Mesenchymal stem cell (in vitro differentiated cells and primary cell): ENCODE measurements at regions not wholly inside any gene's neighbourhood (a gene's known extent, or its start where the extent isn't known, plus 50 kb on each side); places are given as distances from the start of the nearest gene placed in this dataset.

Source experiments
- DNase-seq: peaks from one replicate; pipeline ENCODE4 v3.0.0-alpha.2; 2013
- H2AFZ ChIP-seq: one replicate; pipeline ENCODE4 v1.6.1; 2013; ENCODE audit warnings: low read depth, mild to moderate bottlenecking, control low read depth, inconsistent platforms, low read length, moderate library complexity
- H2AK5ac ChIP-seq: 2 replicates; pipeline ENCODE4 v1.6.1; 2013; ENCODE audit warnings: low read length, moderate library complexity, mild to moderate bottlenecking, inconsistent platforms; ENCODE audit not compliant: severe bottlenecking
- H2BK120ac ChIP-seq: one replicate; pipeline ENCODE4 v1.6.1; 2013; ENCODE audit warnings: low read depth, mild to moderate bottlenecking, inconsistent platforms, low read length, moderate library complexity
- H2BK12ac ChIP-seq, 2 experiments: one replicate each; pipeline ENCODE4 v1.6.1; 2013; ENCODE audit warnings: inconsistent platforms in 2 of 2, low read length in 2 of 2, mild to moderate bottlenecking in 2 of 2, moderate library complexity in 2 of 2, control low read depth in 1 of 2
- H2BK15ac ChIP-seq: one replicate; pipeline ENCODE4 v1.6.1; 2013; ENCODE audit warnings: mild to moderate bottlenecking, low read depth, inconsistent platforms; ENCODE audit not compliant: poor library complexity, severe bottlenecking
- H2BK5ac ChIP-seq: 2 replicates; pipeline ENCODE4 v1.6.1; 2013; ENCODE audit warnings: low read depth, mild to moderate bottlenecking, low read length, control low read depth, inconsistent platforms; ENCODE audit not compliant: poor library complexity, severe bottlenecking
- H3K14ac ChIP-seq, 2 experiments: one replicate each; pipeline ENCODE4 v1.6.1; 2013; ENCODE audit warnings: inconsistent platforms in 2 of 2, low read length in 2 of 2, control low read depth in 1 of 2, mild to moderate bottlenecking in 1 of 2, moderate library complexity in 1 of 2
- H3K18ac ChIP-seq, 2 experiments: one replicate each; pipeline ENCODE4 v1.6.1; 2013; ENCODE audit warnings: inconsistent platforms in 2 of 2, low read length in 2 of 2, control low read depth in 1 of 2, low read depth in 1 of 2, mild to moderate bottlenecking in 1 of 2
- H3K23ac ChIP-seq, 2 experiments: one replicate each; pipeline ENCODE4 v1.6.1; 2013; ENCODE audit warnings: inconsistent platforms in 2 of 2, low read length in 2 of 2, mild to moderate bottlenecking in 2 of 2, moderate library complexity in 2 of 2, control low read depth in 1 of 2
- H3K27ac ChIP-seq: 2 replicates; pipeline ENCODE4 v1.5.1; 2013; ENCODE audit warnings: mild to moderate bottlenecking, moderate library complexity, low read length, control low read depth, inconsistent platforms; ENCODE audit not compliant: poor library complexity, severe bottlenecking
- H3K27me3 ChIP-seq, 2 experiments: 2 replicates each; pipeline versions ENCODE4 v1.6.1 to v1.7.0; 2013; ENCODE audit warnings: low read length in 2 of 2, mild to moderate bottlenecking in 2 of 2, moderate library complexity in 2 of 2, control low read depth in 1 of 2, inconsistent platforms in 1 of 2; ENCODE audit not compliant: control insufficient read depth in 1 of 2, insufficient read depth in 1 of 2
- H3K36me3 ChIP-seq, 2 experiments: 2 replicates each; pipeline versions ENCODE4 v1.6.1 to v1.7.0; 2013; ENCODE audit warnings: low read length in 2 of 2, control low read depth in 1 of 2, inconsistent platforms in 1 of 2, low read depth in 1 of 2, mild to moderate bottlenecking in 1 of 2; ENCODE audit not compliant: insufficient read depth in 2 of 2, control insufficient read depth in 1 of 2
- H3K4ac ChIP-seq, 2 experiments: one replicate each; pipeline ENCODE4 v1.6.1; 2013; ENCODE audit warnings: inconsistent platforms in 2 of 2, low read length in 2 of 2, mild to moderate bottlenecking in 2 of 2, moderate library complexity in 2 of 2, control low read depth in 1 of 2, low read depth in 1 of 2
- H3K4me1 ChIP-seq: 2 replicates; pipeline ENCODE4 v1.6.1; 2013; ENCODE audit warnings: low read depth, low read length, control low read depth; ENCODE audit not compliant: control insufficient read depth, insufficient read depth
- H3K4me2 ChIP-seq: 2 replicates; pipeline ENCODE4 v1.6.1; 2013; ENCODE audit warnings: low read length, mild to moderate bottlenecking, inconsistent platforms; ENCODE audit not compliant: poor library complexity, severe bottlenecking
- H3K4me3 ChIP-seq, 2 experiments: 2 replicates each; pipeline versions ENCODE4 v1.5.1 to v1.7.0; 2013; ENCODE audit warnings: low read length in 2 of 2, mild to moderate bottlenecking in 2 of 2, control low read depth in 1 of 2, low read depth in 1 of 2; ENCODE audit not compliant: insufficient read depth in 1 of 2
- H3K79me1 ChIP-seq: replicated peaks from 2 replicates; pipeline ENCODE4 v1.6.1; 2013; ENCODE audit warnings: mild to moderate bottlenecking, control low read depth, low read length, inconsistent platforms; ENCODE audit not compliant: poor library complexity, severe bottlenecking
- H3K9ac ChIP-seq: 2 replicates; pipeline ENCODE4 v1.7.0; 2013; ENCODE audit warnings: mild to moderate bottlenecking, low read length, moderate library complexity
- H3K9me3 ChIP-seq: 2 replicates; pipeline ENCODE4 v1.7.0; 2013; ENCODE audit warnings: mild to moderate bottlenecking, low read length; ENCODE audit not compliant: control insufficient read depth
- H4K8ac ChIP-seq: one replicate; pipeline ENCODE4 v1.6.1; 2013; ENCODE audit warnings: inconsistent platforms, mild to moderate bottlenecking, low read length, moderate library complexity
- H4K91ac ChIP-seq: one replicate; pipeline ENCODE4 v1.6.1; 2013; ENCODE audit warnings: mild to moderate bottlenecking, low read length, inconsistent platforms
- WGBS: methylation state at CpG from one replicate; pipeline ENCODE4 v1.1.7; 2013; ENCODE audit warnings: mixed read lengths; 5-methylcytosine and 5-hydroxymethylcytosine counted together

DNA sequence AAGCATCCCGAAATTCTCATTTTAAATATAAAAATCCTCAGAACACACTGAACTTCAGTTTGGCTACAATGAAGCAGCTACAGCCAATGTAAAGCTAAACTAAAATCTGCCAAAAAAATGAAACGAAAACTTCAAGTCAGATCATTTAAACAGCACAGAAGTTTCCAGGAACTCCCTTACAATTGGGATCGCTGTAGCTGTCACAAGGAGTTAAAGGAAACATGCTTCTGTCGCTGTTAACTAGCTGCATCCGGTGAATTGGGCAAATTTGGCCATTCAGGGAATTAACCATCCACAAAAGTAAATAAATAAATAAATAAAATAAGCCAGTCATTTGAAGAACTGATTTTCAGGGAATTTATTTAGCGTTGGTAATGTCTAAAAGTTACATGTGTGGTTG is 77.0 kb upstream of the PEG3 start:
- no peak overlapping the region for H3K4me2 ChIP-seq
- H3K27me3 ChIP-seq: no peaks in the 10 kb centered on the region
- H2AFZ ChIP-seq: no peak overlapping the region
- no peaks in the 10 kb centered on the region for H3K79me1 ChIP-seq
- no peak overlapping the region for H3K14ac ChIP-seq
- H2BK120ac ChIP-seq: no peak overlapping the region
- H2BK5ac ChIP-seq: no peak overlapping the region
- H2AK5ac ChIP-seq: no peak overlapping the region
- no peak overlapping the region for H3K4me3 ChIP-seq
- H3K27ac ChIP-seq: no peak overlapping the region
- no peak overlapping the region for H3K9ac ChIP-seq
- H3K9me3 ChIP-seq: peaks cover 15% of the 10 kb centered on the region
- no peak overlapping the region for H3K23ac ChIP-seq
- H4K8ac ChIP-seq: no peak overlapping the region
- no peak overlapping the region for H2BK12ac ChIP-seq
- H2BK15ac ChIP-seq: no peak overlapping the region
- WGBS: 61% methylated on average over 4 of the region's 6 CpGs
- no peaks in the 10 kb centered on the region for H3K4me1 ChIP-seq
- H3K18ac ChIP-seq: no peak overlapping the region
- H3K4ac ChIP-seq: no peak overlapping the region
- no peak for DNase-seq
- no peak overlapping the region for H4K91ac ChIP-seq
- H3K36me3 ChIP-seq: no peaks in the 10 kb centered on the region

DNA sequence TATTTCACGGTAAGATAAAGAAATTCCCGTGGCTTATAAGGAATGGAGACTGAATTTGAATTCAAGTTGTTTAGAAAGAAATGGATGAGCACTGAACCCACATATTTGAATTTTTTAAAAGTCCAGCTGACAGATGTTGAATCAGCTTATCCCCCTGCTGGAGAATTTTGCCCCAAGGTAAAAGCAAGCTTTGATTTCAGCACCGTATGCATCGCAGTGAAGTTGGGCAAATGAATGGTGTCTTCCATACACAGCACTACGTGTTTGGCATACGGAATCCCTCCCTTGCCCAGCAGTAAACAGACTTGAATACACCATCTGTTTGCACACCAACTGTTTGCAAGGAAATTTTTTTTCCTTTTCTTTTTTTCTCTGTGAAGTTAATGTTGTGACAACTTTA is 77.5 kb upstream of the PEG3 start:
- 80% methylated on average over 6 of the region's 6 CpGs for WGBS
- no peak overlapping the region for H2BK120ac ChIP-seq
- no peak overlapping the region for H3K27ac ChIP-seq
- H3K18ac ChIP-seq: no peak overlapping the region
- no peak overlapping the region for H3K9ac ChIP-seq
- H2BK15ac ChIP-seq: no peak overlapping the region
- H4K8ac ChIP-seq: no peak overlapping the region
- no peaks in the 10 kb centered on the region for H3K4me1 ChIP-seq
- H2BK12ac ChIP-seq: no peak overlapping the region
- H3K4me2 ChIP-seq: no peak overlapping the region
- H3K36me3 ChIP-seq: no peaks in the 10 kb centered on the region
- H3K4ac ChIP-seq: no peak overlapping the region
- no peak for DNase-seq
- no peak overlapping the region for H3K4me3 ChIP-seq
- peaks cover 15% of the 10 kb centered on the region for H3K9me3 ChIP-seq
- H2BK5ac ChIP-seq: no peak overlapping the region
- H2AFZ ChIP-seq: no peak overlapping the region
- H3K14ac ChIP-seq: no peak overlapping the region
- no peak overlapping the region for H2AK5ac ChIP-seq
- no peaks in the 10 kb centered on the region for H3K27me3 ChIP-seq
- H3K23ac ChIP-seq: no peak overlapping the region
- H3K79me1 ChIP-seq: no peaks in the 10 kb centered on the region
- no peak overlapping the region for H4K91ac ChIP-seq

DNA sequence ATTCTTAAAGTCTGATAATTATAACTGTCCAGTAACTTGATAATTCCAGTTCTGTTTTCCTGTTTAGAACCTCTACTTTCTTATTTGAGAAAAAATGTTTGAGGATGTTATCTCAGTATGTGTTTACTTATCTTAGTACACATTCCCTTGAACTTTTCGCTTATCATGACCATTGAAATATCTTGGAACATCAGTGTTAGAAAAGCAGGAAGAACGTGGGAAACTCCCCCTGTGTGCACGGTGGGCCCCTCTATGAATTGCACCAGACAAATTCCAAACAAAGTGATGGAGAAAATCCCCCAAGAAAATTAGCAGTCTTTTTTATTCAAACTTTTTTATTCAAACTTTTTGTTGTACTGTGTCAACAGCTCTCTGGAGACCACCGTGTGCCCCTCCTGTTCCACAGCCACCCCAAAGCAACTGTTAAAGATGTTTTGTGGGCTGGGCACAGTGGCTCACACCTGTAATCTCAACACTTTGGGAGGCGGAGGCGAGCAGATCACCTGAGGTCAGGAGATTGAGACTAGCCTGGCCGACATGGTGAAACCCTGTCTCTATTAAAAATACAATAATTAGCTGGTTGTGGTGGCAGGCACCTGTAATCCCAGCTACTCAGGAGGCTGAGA is 78.3 kb upstream of the PEG3 start:
- Histone ChIP-seq H3K18ac (no peak overlapping the region), H2BK12ac (no peak overlapping the region), H3K36me3 (no peaks in the 10 kb centered on the region), H3K23ac (no peak overlapping the region), H4K91ac (no peak overlapping the region), H4K8ac (no peak overlapping the region), H2BK15ac (no peak overlapping the region), H3K79me1 (no peaks in the 10 kb centered on the region), H3K4ac (no peak overlapping the region), H3K14ac (no peak overlapping the region), H3K9ac (no peak overlapping the region), H3K4me1 (no peaks in the 10 kb centered on the region), H3K27me3 (no peaks in the 10 kb centered on the region), H3K9me3 (peaks cover 22% of the 10 kb centered on the region), H3K4me3 (no peak overlapping the region), H2BK5ac (no peak overlapping the region), H2BK120ac (no peak overlapping the region), H2AK5ac (no peak overlapping the region), H3K4me2 (no peak overlapping the region), H2AFZ (no peak overlapping the region), H3K27ac (no peak overlapping the region)
- no peak for DNase-seq
- 55% methylated on average over 5 of the region's 7 CpGs for WGBS

DNA sequence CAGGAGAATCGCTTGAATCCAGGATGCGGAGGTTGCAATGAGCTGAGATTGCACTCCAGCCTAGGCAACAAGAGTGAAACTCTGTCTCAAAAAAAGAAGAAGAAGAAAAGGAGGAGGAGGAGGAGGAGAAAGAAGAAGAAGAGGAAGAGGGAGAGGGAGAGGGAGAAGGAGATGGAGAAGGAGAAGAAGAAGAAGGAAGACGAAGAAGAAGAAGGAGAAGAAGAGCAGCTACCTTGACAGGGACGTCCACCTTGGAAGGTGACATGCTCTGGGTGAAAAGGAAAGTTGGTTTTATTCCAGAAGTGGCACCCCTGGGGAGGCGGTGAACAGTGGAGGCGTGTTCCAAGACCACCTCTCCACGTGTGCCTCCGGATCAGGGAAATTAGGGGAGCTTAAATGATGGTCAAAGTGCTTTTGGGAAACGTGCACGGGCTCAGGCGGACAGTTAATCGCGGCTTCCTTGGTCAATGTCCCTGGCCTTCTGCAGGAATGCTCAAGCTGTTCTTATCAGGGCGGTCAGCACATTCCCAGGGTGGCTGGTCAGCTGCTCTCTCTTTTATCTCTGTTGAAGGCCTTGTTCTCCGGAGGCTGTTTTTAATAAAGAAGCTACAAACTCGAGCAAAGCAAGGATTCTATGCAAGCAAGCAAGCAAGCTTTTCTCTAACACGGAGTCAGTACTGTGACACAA is 78.9 kb upstream of the PEG3 start:
- Histone ChIP-seq H2BK5ac (no peak overlapping the region), H3K18ac (no peak overlapping the region), H3K79me1 (no peaks in the 10 kb centered on the region), H4K91ac (no peak overlapping the region), H3K36me3 (no peaks in the 10 kb centered on the region), H2AK5ac (no peak overlapping the region), H3K4ac (no peak overlapping the region), H3K23ac (no peak overlapping the region), H2AFZ (no peak overlapping the region), H3K9ac (no peak overlapping the region), H4K8ac (no peak overlapping the region), H3K14ac (no peak overlapping the region), H3K4me2 (no peak overlapping the region), H3K9me3 (peaks cover 22% of the 10 kb centered on the region), H2BK120ac (no peak overlapping the region), H3K4me1 (no peaks in the 10 kb centered on the region), H3K4me3 (no peak overlapping the region), H3K27ac (no peak overlapping the region), H2BK12ac (no peak overlapping the region), H2BK15ac (no peak overlapping the region), H3K27me3 (no peaks in the 10 kb centered on the region)
- DNase-seq: no peak
- 61% methylated on average over 17 of the region's 17 CpGs for WGBS
